ENCODE measurements at regions not wholly inside any gene's neighbourhood (a gene's known extent, or its start where the extent isn't known, plus 50 kb on each side); places are given as distances from the start of the nearest gene placed in this dataset.

GRCh38 chr1:67987046-67987799 is 63.2 kb downstream of the DIRAS3 start:
- TF ChIP-seq ZBTB33 (CRISPR knock-in tag; IDR thresholded peaks at IDR 0.05), result no peak
- no peak for TF ChIP-seq ZNF724P (CRISPR knock-in tag; IDR thresholded peaks at IDR 0.05; ENCODE audit: borderline replicate concordance)
- no peak for TF ChIP-seq ZNF776 (CRISPR knock-in tag; IDR thresholded peaks at IDR 0.05)
- no peak for TF ChIP-seq CTCF (CRISPR knock-in tag; IDR thresholded peaks at IDR 0.05)
- no peak for TF ChIP-seq ZFY (CRISPR knock-in tag; IDR thresholded peaks at IDR 0.05)
- TF ChIP-seq HCFC1 (IDR thresholded peaks at IDR 0.05; ENCODE audit: low read depth, low read length), result no peak
- no peak for TF ChIP-seq STAG1 (CRISPR knock-in tag; IDR thresholded peaks at IDR 0.05)
- no peak for TF ChIP-seq ATF1 (CRISPR knock-in tag; IDR thresholded peaks at IDR 0.05)
- no peak for TF ChIP-seq ZNF326 (CRISPR knock-in tag; IDR thresholded peaks at IDR 0.05; ENCODE audit: borderline replicate concordance)
- no peak for TF ChIP-seq CREB1 (IDR thresholded peaks at IDR 0.05)
- no peak for TF ChIP-seq CREB1 (CRISPR knock-in tag; IDR thresholded peaks at IDR 0.05)
- TF ChIP-seq POLR2AphosphoS5 (IDR thresholded peaks at IDR 0.05; ENCODE audit: low read depth, low read length), result no peak
- TF ChIP-seq ZFX (CRISPR knock-in tag; IDR thresholded peaks at IDR 0.05; ENCODE audit: low read depth), result no peak
